ENCODE measurements at regions not wholly inside any gene's neighbourhood (a gene's known extent, or its start where the extent isn't known, plus 50 kb on each side); places are given as distances from the start of the nearest gene placed in this dataset.

DNA sequence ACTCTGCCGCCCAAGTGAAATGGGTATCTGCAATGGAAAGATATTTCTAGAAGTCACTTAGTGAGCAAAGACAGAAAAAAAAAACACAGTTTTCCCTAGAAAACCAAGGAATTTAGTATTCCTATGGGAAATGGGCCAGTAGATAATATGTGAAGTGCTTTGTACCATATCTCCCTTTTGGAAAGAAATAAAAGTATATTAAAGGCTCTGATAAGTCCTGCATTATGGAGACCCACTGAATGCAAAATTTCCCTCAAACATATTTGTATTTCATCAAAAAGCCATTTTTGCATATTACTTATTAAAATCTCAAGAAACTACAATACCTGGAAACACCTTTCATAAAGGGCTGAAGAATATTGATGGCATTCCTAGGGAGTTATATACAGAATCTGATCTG is 51.6 kb upstream of the DYNLRB2 start:
- no peak overlapping the region for H4K12ac ChIP-seq (ENCODE audit: low read depth, low read length)
- H2BK12ac ChIP-seq (ENCODE audit: low read length) = no peak overlapping the region
- DNase-seq = no peak
- H2AFZ ChIP-seq (ENCODE audit: insufficient read depth, low read length, poor library complexity) = no peak overlapping the region
- H3K23ac ChIP-seq (ENCODE audit: low read length) = no peak overlapping the region
- WGBS (ENCODE audit: extremely low coverage, insufficient coverage, insufficient read length) = no CpG with 5 or more reads among the region's 1 CpG
- H3K36me3 ChIP-seq (ENCODE audit: control insufficient read depth in 1 of 2, insufficient read depth in 2 of 2, low read length in 2 of 2) = no peaks in the 10 kb centered on the region
- no peak overlapping the region for H3K4me3 ChIP-seq (ENCODE audit: low read depth, low read length)
- H2BK120ac ChIP-seq (ENCODE audit: insufficient read depth, low read length, poor library complexity) = no peak overlapping the region
- H3K14ac ChIP-seq (ENCODE audit: low read length) = no peak overlapping the region
- H3K79me1 ChIP-seq (ENCODE audit: low read length) = no peaks in the 10 kb centered on the region
- no peak overlapping the region for H2AK5ac ChIP-seq (ENCODE audit: low read length)
- no peak overlapping the region for H3K18ac ChIP-seq (ENCODE audit: low read length)
- no peaks in the 10 kb centered on the region for H3K9me3 ChIP-seq (ENCODE audit: insufficient read depth, low read depth, low read length)
- H3K27ac ChIP-seq (ENCODE audit: low read depth, low read length) = no peak overlapping the region
- no peak overlapping the region for H2BK5ac ChIP-seq (ENCODE audit: low read depth, low read length, poor library complexity)
- no peak overlapping the region for H4K8ac ChIP-seq (ENCODE audit: low read depth, low read length)
- no peaks in the 10 kb centered on the region for H3K4me1 ChIP-seq (ENCODE audit: control insufficient read depth in 1 of 2, insufficient read depth in 2 of 2, low read length in 2 of 2)
- no peak overlapping the region for H3K4me2 ChIP-seq (ENCODE audit: low read length)
- no peak overlapping the region for H3K4ac ChIP-seq (ENCODE audit: low read depth, low read length)
- H4K91ac ChIP-seq (ENCODE audit: low read depth, low read length) = no peak overlapping the region
- no peaks in the 10 kb centered on the region for H3K27me3 ChIP-seq (ENCODE audit: insufficient read depth, low read length)
- H3K9ac ChIP-seq (ENCODE audit: low read length) = no peak overlapping the region
- no peaks in the 10 kb centered on the region for H3K79me2 ChIP-seq (ENCODE audit: control insufficient read depth, insufficient read depth, low read length, poor library complexity)

DNA sequence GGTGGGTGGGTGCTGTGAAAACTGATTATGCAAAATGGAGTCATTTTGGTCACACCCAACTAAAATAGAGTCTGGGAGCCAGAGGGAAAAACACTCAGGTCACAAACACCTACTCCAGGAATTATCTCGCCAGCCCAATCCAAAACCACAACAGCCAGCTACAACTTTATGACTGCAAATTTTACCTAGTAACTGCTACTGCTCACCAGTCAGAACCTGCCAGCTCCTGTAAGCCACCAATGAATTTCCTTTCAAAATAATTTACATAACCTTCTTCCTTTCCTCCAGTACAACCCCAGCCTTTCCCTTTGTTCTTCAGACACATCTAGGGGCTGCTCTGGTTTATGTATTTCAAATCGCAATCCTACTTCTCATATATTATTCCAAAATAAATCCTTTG is 52.6 kb upstream of the DYNLRB2 start:
- Histone ChIP-seq H3K23ac (ENCODE audit: low read length) (no peak overlapping the region), H2BK12ac (ENCODE audit: low read length) (no peak overlapping the region), H3K14ac (ENCODE audit: low read length) (no peak overlapping the region), H3K4ac (ENCODE audit: low read depth, low read length) (no peak overlapping the region), H4K91ac (ENCODE audit: low read depth, low read length) (no peak overlapping the region), H4K12ac (ENCODE audit: low read depth, low read length) (no peak overlapping the region), H3K4me2 (ENCODE audit: low read length) (no peak overlapping the region), H2BK5ac (ENCODE audit: low read depth, low read length, poor library complexity) (no peak overlapping the region), H4K8ac (ENCODE audit: low read depth, low read length) (no peak overlapping the region), H3K79me2 (ENCODE audit: control insufficient read depth, insufficient read depth, low read length, poor library complexity) (no peaks in the 10 kb centered on the region), H3K9me3 (ENCODE audit: insufficient read depth, low read depth, low read length) (no peaks in the 10 kb centered on the region), H3K27ac (ENCODE audit: low read depth, low read length) (no peak overlapping the region), H3K36me3 (ENCODE audit: control insufficient read depth in 1 of 2, insufficient read depth in 2 of 2, low read length in 2 of 2) (no peaks in the 10 kb centered on the region), H3K18ac (ENCODE audit: low read length) (no peak overlapping the region), H3K4me3 (ENCODE audit: low read depth, low read length) (no peak overlapping the region), H3K27me3 (ENCODE audit: insufficient read depth, low read length) (no peaks in the 10 kb centered on the region), H3K9ac (ENCODE audit: low read length) (no peak overlapping the region), H2AK5ac (ENCODE audit: low read length) (no peak overlapping the region), H2BK120ac (ENCODE audit: insufficient read depth, low read length, poor library complexity) (no peak overlapping the region), H3K79me1 (ENCODE audit: low read length) (no peaks in the 10 kb centered on the region), H2AFZ (ENCODE audit: insufficient read depth, low read length, poor library complexity) (no peak overlapping the region), H3K4me1 (ENCODE audit: control insufficient read depth in 1 of 2, insufficient read depth in 2 of 2, low read length in 2 of 2) (no peaks in the 10 kb centered on the region)
- WGBS (ENCODE audit: extremely low coverage, insufficient coverage, insufficient read length) = no CpG with 5 or more reads among the region's 2 CpGs
- DNase-seq = no peak

DNA sequence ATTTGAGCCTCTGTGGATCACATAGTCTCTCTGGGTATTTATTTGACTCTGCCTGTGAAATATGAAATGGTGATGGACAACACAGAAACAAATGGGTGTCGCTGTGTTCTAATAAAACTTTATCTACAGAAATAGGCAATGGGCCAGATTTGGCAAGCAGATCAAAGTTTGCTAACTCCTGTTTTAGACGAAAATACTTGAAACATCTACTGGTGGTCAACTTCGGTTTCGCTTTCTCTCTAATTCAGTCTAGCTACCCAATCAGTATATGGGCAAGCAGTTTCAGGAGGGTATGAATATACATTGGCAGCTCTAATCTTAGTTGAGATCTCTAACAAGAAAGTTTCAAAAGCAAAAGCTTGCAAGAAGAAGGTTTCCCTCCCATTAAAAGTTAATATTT is 60.1 kb upstream of the DYNLRB2 start:
- H2BK120ac ChIP-seq (ENCODE audit: insufficient read depth, low read length, poor library complexity) = no peak overlapping the region
- no peak overlapping the region for H3K9ac ChIP-seq (ENCODE audit: low read length)
- no peak overlapping the region for H4K12ac ChIP-seq (ENCODE audit: low read depth, low read length)
- no CpG with 5 or more reads among the region's 4 CpGs for WGBS (ENCODE audit: extremely low coverage, insufficient coverage, insufficient read length)
- H2AK5ac ChIP-seq (ENCODE audit: low read length) = no peak overlapping the region
- peaks cover 2% of the 10 kb centered on the region for H3K9me3 ChIP-seq (ENCODE audit: insufficient read depth, low read depth, low read length)
- no peak overlapping the region for H3K4ac ChIP-seq (ENCODE audit: low read depth, low read length)
- DNase-seq = no peak
- no peak overlapping the region for H3K18ac ChIP-seq (ENCODE audit: low read length)
- H2BK12ac ChIP-seq (ENCODE audit: low read length) = no peak overlapping the region
- no peaks in the 10 kb centered on the region for H3K79me2 ChIP-seq (ENCODE audit: control insufficient read depth, insufficient read depth, low read length, poor library complexity)
- no peaks in the 10 kb centered on the region for H3K36me3 ChIP-seq (ENCODE audit: control insufficient read depth in 1 of 2, insufficient read depth in 2 of 2, low read length in 2 of 2)
- H3K27me3 ChIP-seq (ENCODE audit: insufficient read depth, low read length) = no peaks in the 10 kb centered on the region
- H3K4me2 ChIP-seq (ENCODE audit: low read length) = no peak overlapping the region
- no peak overlapping the region for H4K91ac ChIP-seq (ENCODE audit: low read depth, low read length)
- no peak overlapping the region for H3K4me3 ChIP-seq (ENCODE audit: low read depth, low read length)
- H2BK5ac ChIP-seq (ENCODE audit: low read depth, low read length, poor library complexity) = no peak overlapping the region
- H3K4me1 ChIP-seq (ENCODE audit: control insufficient read depth in 1 of 2, insufficient read depth in 2 of 2, low read length in 2 of 2) = no peaks in the 10 kb centered on the region
- H4K8ac ChIP-seq (ENCODE audit: low read depth, low read length) = no peak overlapping the region
- H3K14ac ChIP-seq (ENCODE audit: low read length) = no peak overlapping the region
- H2AFZ ChIP-seq (ENCODE audit: insufficient read depth, low read length, poor library complexity) = no peak overlapping the region
- no peaks in the 10 kb centered on the region for H3K79me1 ChIP-seq (ENCODE audit: low read length)
- H3K27ac ChIP-seq (ENCODE audit: low read depth, low read length) = no peak overlapping the region
- H3K23ac ChIP-seq (ENCODE audit: low read length) = no peak overlapping the region

DNA sequence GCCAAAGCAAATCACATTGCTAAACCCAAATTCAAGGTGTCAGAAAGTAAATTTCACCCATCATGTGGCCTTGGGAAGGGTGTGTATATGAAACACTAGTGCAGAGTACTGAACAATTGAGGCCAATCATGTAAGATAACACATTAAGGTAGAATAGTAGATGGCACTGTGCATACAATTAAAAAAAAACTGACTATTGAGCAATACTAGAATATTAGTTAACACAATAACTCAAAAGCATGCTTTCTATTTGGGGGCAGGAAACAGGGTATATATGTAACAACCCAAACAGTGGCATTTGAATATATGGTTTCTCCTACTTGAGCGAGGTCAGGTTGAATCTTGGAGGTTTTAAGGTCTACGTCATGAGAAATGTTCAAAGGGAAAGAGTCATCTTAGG is 63.0 kb upstream of the DYNLRB2 start:
- Histone ChIP-seq H3K79me2 (ENCODE audit: control insufficient read depth, insufficient read depth, low read length, poor library complexity) (no peaks in the 10 kb centered on the region), H3K4me1 (ENCODE audit: control insufficient read depth in 1 of 2, insufficient read depth in 2 of 2, low read length in 2 of 2) (no peaks in the 10 kb centered on the region), H3K27ac (ENCODE audit: low read depth, low read length) (no peak overlapping the region), H4K12ac (ENCODE audit: low read depth, low read length) (no peak overlapping the region), H4K91ac (ENCODE audit: low read depth, low read length) (no peak overlapping the region), H3K27me3 (ENCODE audit: insufficient read depth, low read length) (no peaks in the 10 kb centered on the region), H3K4ac (ENCODE audit: low read depth, low read length) (no peak overlapping the region), H2AFZ (ENCODE audit: insufficient read depth, low read length, poor library complexity) (no peak overlapping the region), H2AK5ac (ENCODE audit: low read length) (no peak overlapping the region), H2BK120ac (ENCODE audit: insufficient read depth, low read length, poor library complexity) (no peak overlapping the region), H3K18ac (ENCODE audit: low read length) (no peak overlapping the region), H3K9ac (ENCODE audit: low read length) (no peak overlapping the region), H3K4me2 (ENCODE audit: low read length) (no peak overlapping the region), H3K36me3 (ENCODE audit: control insufficient read depth in 1 of 2, insufficient read depth in 2 of 2, low read length in 2 of 2) (no peaks in the 10 kb centered on the region), H2BK5ac (ENCODE audit: low read depth, low read length, poor library complexity) (no peak overlapping the region), H3K4me3 (ENCODE audit: low read depth, low read length) (no peak overlapping the region), H3K9me3 (ENCODE audit: insufficient read depth, low read depth, low read length) (peaks cover 2% of the 10 kb centered on the region), H4K8ac (ENCODE audit: low read depth, low read length) (no peak overlapping the region), H3K23ac (ENCODE audit: low read length) (no peak overlapping the region), H3K79me1 (ENCODE audit: low read length) (no peaks in the 10 kb centered on the region), H2BK12ac (ENCODE audit: low read length) (no peak overlapping the region), H3K14ac (ENCODE audit: low read length) (no peak overlapping the region)
- no peak for DNase-seq
- no CpG with 5 or more reads among the region's 2 CpGs for WGBS (ENCODE audit: extremely low coverage, insufficient coverage, insufficient read length)

Measured in trophoblast cell (in vitro differentiated cells and primary cell).